ENCODE measurements at regions not wholly inside any gene's neighbourhood (a gene's known extent, or its start where the extent isn't known, plus 50 kb on each side); places are given as distances from the start of the nearest gene placed in this dataset.

DNA sequence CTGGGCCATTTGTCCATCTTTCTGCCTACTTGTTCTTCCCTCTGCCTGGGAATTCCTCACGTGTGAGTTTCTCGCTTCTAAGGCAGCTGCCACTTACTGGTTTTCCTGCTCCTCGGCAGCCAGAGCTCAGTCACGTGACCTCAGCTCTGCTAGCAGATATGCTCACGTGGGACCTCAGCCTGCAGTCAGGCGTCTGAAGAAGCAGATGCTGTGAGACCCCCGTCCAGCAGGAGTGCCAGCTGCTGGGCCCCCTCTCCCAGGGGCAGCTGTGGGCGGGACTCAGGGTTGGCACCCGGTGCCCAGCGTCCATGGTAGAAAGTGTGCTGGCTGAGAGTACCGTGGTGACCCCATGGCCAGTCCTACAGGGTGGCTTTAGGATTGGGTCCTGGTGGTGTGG, 161.3 kb upstream of the TLE3 start:
- no peak; the same call in 1 of the 2 replicates for TF ChIP-seq POLR2A (IDR thresholded peaks at IDR 0.05; ENCODE audit: low read depth, low read length)
- no peak for TF ChIP-seq NFYB (IDR thresholded peaks at IDR 0.05; ENCODE audit: insufficient read depth, low read depth, low read length)
- TF ChIP-seq, protein P1, sequence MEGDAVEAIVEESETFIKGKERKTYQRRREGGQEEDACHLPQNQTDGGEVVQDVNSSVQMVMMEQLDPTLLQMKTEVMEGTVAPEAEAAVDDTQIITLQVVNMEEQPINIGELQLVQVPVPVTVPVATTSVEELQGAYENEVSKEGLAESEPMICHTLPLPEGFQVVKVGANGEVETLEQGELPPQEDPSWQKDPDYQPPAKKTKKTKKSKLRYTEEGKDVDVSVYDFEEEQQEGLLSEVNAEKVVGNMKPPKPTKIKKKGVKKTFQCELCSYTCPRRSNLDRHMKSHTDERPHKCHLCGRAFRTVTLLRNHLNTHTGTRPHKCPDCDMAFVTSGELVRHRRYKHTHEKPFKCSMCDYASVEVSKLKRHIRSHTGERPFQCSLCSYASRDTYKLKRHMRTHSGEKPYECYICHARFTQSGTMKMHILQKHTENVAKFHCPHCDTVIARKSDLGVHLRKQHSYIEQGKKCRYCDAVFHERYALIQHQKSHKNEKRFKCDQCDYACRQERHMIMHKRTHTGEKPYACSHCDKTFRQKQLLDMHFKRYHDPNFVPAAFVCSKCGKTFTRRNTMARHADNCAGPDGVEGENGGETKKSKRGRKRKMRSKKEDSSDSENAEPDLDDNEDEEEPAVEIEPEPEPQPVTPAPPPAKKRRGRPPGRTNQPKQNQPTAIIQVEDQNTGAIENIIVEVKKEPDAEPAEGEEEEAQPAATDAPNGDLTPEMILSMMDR (IDR thresholded peaks at IDR 0.05 in 2 of 3, conservative IDR thresholded peaks at IDR 0.05 in 1 of 3; ENCODE audit: control insufficient read depth in 2 of 3, extremely low read depth in 1 of 3, insufficient read depth in 1 of 3, low read depth in 3 of 3, low read length in 3 of 3): no peak
- peak; percentile 96 for TF ChIP-seq RAD51 (IDR thresholded peaks at IDR 0.05)
- no peak for TF ChIP-seq ATF7 (IDR thresholded peaks at IDR 0.05; ENCODE audit: low read depth)
- TF ChIP-seq HCFC1 (IDR thresholded peaks at IDR 0.05; ENCODE audit: low read length): no peak
- no peak for TF ChIP-seq MYC (IDR thresholded peaks at IDR 0.05; ENCODE audit: insufficient read depth, insufficient read length, insufficient replicate concordance, low read length, severe bottlenecking)
- no peak for TF ChIP-seq STAT1 (conservative IDR thresholded peaks at IDR 0.05)
- TF ChIP-seq, protein P2, sequence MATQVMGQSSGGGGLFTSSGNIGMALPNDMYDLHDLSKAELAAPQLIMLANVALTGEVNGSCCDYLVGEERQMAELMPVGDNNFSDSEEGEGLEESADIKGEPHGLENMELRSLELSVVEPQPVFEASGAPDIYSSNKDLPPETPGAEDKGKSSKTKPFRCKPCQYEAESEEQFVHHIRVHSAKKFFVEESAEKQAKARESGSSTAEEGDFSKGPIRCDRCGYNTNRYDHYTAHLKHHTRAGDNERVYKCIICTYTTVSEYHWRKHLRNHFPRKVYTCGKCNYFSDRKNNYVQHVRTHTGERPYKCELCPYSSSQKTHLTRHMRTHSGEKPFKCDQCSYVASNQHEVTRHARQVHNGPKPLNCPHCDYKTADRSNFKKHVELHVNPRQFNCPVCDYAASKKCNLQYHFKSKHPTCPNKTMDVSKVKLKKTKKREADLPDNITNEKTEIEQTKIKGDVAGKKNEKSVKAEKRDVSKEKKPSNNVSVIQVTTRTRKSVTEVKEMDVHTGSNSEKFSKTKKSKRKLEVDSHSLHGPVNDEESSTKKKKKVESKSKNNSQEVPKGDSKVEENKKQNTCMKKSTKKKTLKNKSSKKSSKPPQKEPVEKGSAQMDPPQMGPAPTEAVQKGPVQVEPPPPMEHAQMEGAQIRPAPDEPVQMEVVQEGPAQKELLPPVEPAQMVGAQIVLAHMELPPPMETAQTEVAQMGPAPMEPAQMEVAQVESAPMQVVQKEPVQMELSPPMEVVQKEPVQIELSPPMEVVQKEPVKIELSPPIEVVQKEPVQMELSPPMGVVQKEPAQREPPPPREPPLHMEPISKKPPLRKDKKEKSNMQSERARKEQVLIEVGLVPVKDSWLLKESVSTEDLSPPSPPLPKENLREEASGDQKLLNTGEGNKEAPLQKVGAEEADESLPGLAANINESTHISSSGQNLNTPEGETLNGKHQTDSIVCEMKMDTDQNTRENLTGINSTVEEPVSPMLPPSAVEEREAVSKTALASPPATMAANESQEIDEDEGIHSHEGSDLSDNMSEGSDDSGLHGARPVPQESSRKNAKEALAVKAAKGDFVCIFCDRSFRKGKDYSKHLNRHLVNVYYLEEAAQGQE (IDR thresholded peaks at IDR 0.05; ENCODE audit: low read depth, low read length): no peak
- no peak for TF ChIP-seq TCF7 (IDR thresholded peaks at IDR 0.05; ENCODE audit: borderline replicate concordance)
